Dermis blood vessel endothelial cell (primary cell): ENCODE measurements at regions not wholly inside any gene's neighbourhood (a gene's known extent, or its start where the extent isn't known, plus 50 kb on each side); places are given as distances from the start of the nearest gene placed in this dataset.

Source experiments
- DNase-seq: peaks from one replicate; pipeline ENCODE4 v3.0.0; 2010

GRCh38 chr4:111187108-111187507 is 564.2 kb upstream of the PITX2 start:
- DNase-seq = no peak

- no peak for DNase-seq
Measured at GRCh38 chr4:111198446-111198845, 575.6 kb upstream of the PITX2 start.

GRCh38 chr4:111204797-111205196 is 581.9 kb upstream of the PITX2 start:
- no peak for DNase-seq

- no peak for DNase-seq
Measured at GRCh38 chr4:111208970-111209369, 586.1 kb upstream of the PITX2 start.

GRCh38 chr4:111209706-111210105 is 586.8 kb upstream of the PITX2 start:
- no peak for DNase-seq

GRCh38 chr4:111210595-111210994 is 587.7 kb upstream of the PITX2 start:
- no peak for DNase-seq

- no peak for DNase-seq
Measured at GRCh38 chr4:111213531-111213930, 590.7 kb upstream of the PITX2 start.

- no peak for DNase-seq
Measured at GRCh38 chr4:111214371-111214770, 591.5 kb upstream of the PITX2 start.

- DNase-seq = no peak
Measured at GRCh38 chr4:111215755-111216154, 592.9 kb upstream of the PITX2 start.

- no peak for DNase-seq
Measured at GRCh38 chr4:111216791-111217190, 593.9 kb upstream of the PITX2 start.

- no peak for DNase-seq
Measured at GRCh38 chr4:111221371-111221770, 598.5 kb upstream of the PITX2 start.

GRCh38 chr4:111228396-111228795 is 605.5 kb upstream of the PITX2 start:
- DNase-seq = no peak

- DNase-seq = no peak
Measured at GRCh38 chr4:111228874-111229273, 606.0 kb upstream of the PITX2 start.

GRCh38 chr4:111230265-111230664 is 607.4 kb upstream of the PITX2 start:
- DNase-seq = no peak

GRCh38 chr4:111231281-111231680 is 608.4 kb upstream of the PITX2 start:
- DNase-seq = no peak

- no peak for DNase-seq
Measured at GRCh38 chr4:111234939-111235338, 612.1 kb upstream of the PITX2 start.

GRCh38 chr4:111263836-111264235 is 641.0 kb upstream of the PITX2 start:
- DNase-seq = no peak

GRCh38 chr4:111266937-111267336 is 644.1 kb upstream of the PITX2 start:
- DNase-seq = no peak

- no peak for DNase-seq
Measured at GRCh38 chr4:111267786-111268185, 644.9 kb upstream of the PITX2 start.

- no peak for DNase-seq
Measured at GRCh38 chr4:111268769-111269414, 646.0 kb upstream of the PITX2 start.

GRCh38 chr4:111269439-111269838 is 646.6 kb upstream of the PITX2 start:
- DNase-seq = no peak

- no peak for DNase-seq
Measured at GRCh38 chr4:111274060-111274459, 651.2 kb upstream of the PITX2 start.

- DNase-seq = no peak
Measured at GRCh38 chr4:111274486-111274885, 651.6 kb upstream of the PITX2 start.

- no peak for DNase-seq
Measured at GRCh38 chr4:111281219-111281618, 658.3 kb upstream of the PITX2 start.

- DNase-seq = no peak
Measured at GRCh38 chr4:111282035-111282434, 659.2 kb upstream of the PITX2 start.
